Cerebellar cortex (tissue), 1 donor: ENCODE measurements at regions not wholly inside any gene's neighbourhood (a gene's known extent, or its start where the extent isn't known, plus 50 kb on each side); places are given as distances from the start of the nearest gene placed in this dataset.
"Not testable (repeated sequence)": the region's sequence is repeated elsewhere in the genome, so short reads cannot be mapped to it uniquely, and the experiment has no call there.

ENCODE experiments used
- DNase-seq: peaks from one replicate; pipeline ENCODE4 v3.0.0-alpha.2; 2015; ENCODE audit warnings: low spot score

- no peak for DNase-seq
Measured at GRCh38 chrX:74065831-74066390, 213.4 kb upstream of the XIST start.

- DNase-seq, result no peak
Measured at GRCh38 chrX:74063426-74064155, 211.1 kb upstream of the XIST start.

GRCh38 chrX:74061879-74062278 is 209.4 kb upstream of the XIST start:
- DNase-seq, result no peak

- no peak for DNase-seq
Measured at GRCh38 chrX:74049126-74049525, 196.6 kb upstream of the XIST start.

GRCh38 chrX:74034066-74034465 is 181.6 kb upstream of the XIST start:
- not testable (repeated sequence) for DNase-seq

- not testable (repeated sequence) for DNase-seq
Measured at GRCh38 chrX:74031527-74031926, 179.0 kb upstream of the XIST start.

GRCh38 chrX:74030766-74031165 is 178.3 kb upstream of the XIST start:
- not testable (repeated sequence) for DNase-seq

GRCh38 chrX:74025145-74025544 is 172.6 kb upstream of the XIST start:
- not testable (repeated sequence) for DNase-seq

- no peak for DNase-seq
Measured at GRCh38 chrX:74023203-74023602, 170.7 kb upstream of the XIST start.

- DNase-seq, result no peak
Measured at GRCh38 chrX:74018253-74018652, 165.7 kb upstream of the XIST start.

GRCh38 chrX:74015379-74016019 is 163.0 kb upstream of the XIST start:
- DNase-seq, result peak; percentile 67

GRCh38 chrX:74009041-74009440 is 156.5 kb upstream of the XIST start:
- DNase-seq, result no peak

- DNase-seq, result no peak
Measured at GRCh38 chrX:73992019-73992418, 139.5 kb upstream of the XIST start.

GRCh38 chrX:73987166-73987565 is 134.7 kb upstream of the XIST start:
- DNase-seq, result no peak

GRCh38 chrX:73979551-73980131 is 127.1 kb upstream of the XIST start:
- DNase-seq, result no peak

- DNase-seq, result no peak
Measured at GRCh38 chrX:73977542-73978169, 125.1 kb upstream of the XIST start.

- DNase-seq, result not testable (repeated sequence)
Measured at GRCh38 chrX:73967461-73967860, 114.9 kb upstream of the XIST start.

- no peak for DNase-seq
Measured at GRCh38 chrX:73965833-73966232, 113.3 kb upstream of the XIST start.

- DNase-seq, result no peak
Measured at GRCh38 chrX:73964579-73964978, 112.1 kb upstream of the XIST start.

- no peak for DNase-seq
Measured at GRCh38 chrX:73963682-73964081, 111.2 kb upstream of the XIST start.

- DNase-seq, result no peak
Measured at GRCh38 chrX:73962948-73963347, 110.4 kb upstream of the XIST start.

GRCh38 chrX:73961867-73962266 is 109.4 kb upstream of the XIST start:
- not testable (repeated sequence) for DNase-seq

- DNase-seq, result no peak
Measured at GRCh38 chrX:73944563-73944908, 92.0 kb upstream of the XIST start.
